Mucosa of descending colon (tissue), 3 donors: ENCODE measurements at regions not wholly inside any gene's neighbourhood (a gene's known extent, or its start where the extent isn't known, plus 50 kb on each side); places are given as distances from the start of the nearest gene placed in this dataset.

ENCODE experiments used
- ATAC-seq: fragments of 200-7000 bp; cut with Tn5 transposase; one replicate; pipeline ENCODE4 v1.9.1; 2020; ENCODE audit warnings: mild to moderate bottlenecking, moderate library complexity
- DNase-seq, 3 donors: peaks; one replicate each; pipeline ENCODE4 v3.0.0-alpha.2; 2020
- H3K36me3 ChIP-seq: fragments of 200-600 bp; one replicate; pipeline ENCODE4 v1.8.0; 2021; ENCODE audit warnings: low read depth, mild to moderate bottlenecking
- H3K4me1 ChIP-seq: fragments of 200-600 bp; one replicate; pipeline ENCODE4 v1.8.0; 2021; ENCODE audit warnings: low read depth, mild to moderate bottlenecking
- H3K4me3 ChIP-seq: fragments of 200-600 bp; one replicate; pipeline ENCODE4 v1.8.0; 2021; ENCODE audit warnings: mild to moderate bottlenecking
- H3K9me3 ChIP-seq: fragments of 200-600 bp; one replicate; pipeline ENCODE4 v1.8.0; 2021; ENCODE audit warnings: mild to moderate bottlenecking
- intact Hi-C, 2 donors: fragments of 100-400 bp; cut with DNase I in 1 of 2; cut with micrococcal nuclease in 1 of 2; formaldehyde crosslinking; loops; one replicate each; pipeline versions ENCODE4 v1.11.0 to v1.11.1; 2022; cut with DNase I, micrococcal nuclease
- TF ChIP-seq, protein P1 (sequence below): fragments of 200-600 bp; IDR thresholded peaks from one replicate; pipeline ENCODE4 v1.8.0; 2022; ENCODE audit warnings: antibody characterized with exemption, mild to moderate bottlenecking
- donor health status: DM: no; HTN: no; CAD: no; lungs with moderate emphysema.
- donor health status: DM: no; HTN: no; CAD: no.
- donor health status: DM: no; HTN: yes; CAD: no.

- H3K4me3 ChIP-seq = no peak overlapping the region
- intact Hi-C loops = no loop called here
- H3K36me3 ChIP-seq = no peaks in the 10 kb centered on the region
- no peaks in the 10 kb centered on the region for H3K4me1 ChIP-seq
- TF ChIP-seq, protein P1, sequence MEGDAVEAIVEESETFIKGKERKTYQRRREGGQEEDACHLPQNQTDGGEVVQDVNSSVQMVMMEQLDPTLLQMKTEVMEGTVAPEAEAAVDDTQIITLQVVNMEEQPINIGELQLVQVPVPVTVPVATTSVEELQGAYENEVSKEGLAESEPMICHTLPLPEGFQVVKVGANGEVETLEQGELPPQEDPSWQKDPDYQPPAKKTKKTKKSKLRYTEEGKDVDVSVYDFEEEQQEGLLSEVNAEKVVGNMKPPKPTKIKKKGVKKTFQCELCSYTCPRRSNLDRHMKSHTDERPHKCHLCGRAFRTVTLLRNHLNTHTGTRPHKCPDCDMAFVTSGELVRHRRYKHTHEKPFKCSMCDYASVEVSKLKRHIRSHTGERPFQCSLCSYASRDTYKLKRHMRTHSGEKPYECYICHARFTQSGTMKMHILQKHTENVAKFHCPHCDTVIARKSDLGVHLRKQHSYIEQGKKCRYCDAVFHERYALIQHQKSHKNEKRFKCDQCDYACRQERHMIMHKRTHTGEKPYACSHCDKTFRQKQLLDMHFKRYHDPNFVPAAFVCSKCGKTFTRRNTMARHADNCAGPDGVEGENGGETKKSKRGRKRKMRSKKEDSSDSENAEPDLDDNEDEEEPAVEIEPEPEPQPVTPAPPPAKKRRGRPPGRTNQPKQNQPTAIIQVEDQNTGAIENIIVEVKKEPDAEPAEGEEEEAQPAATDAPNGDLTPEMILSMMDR = no peak
- ATAC-seq (no peak), DNase-seq (no peak)
- no peaks in the 10 kb centered on the region for H3K9me3 ChIP-seq
These were observed 276.6 kb upstream of the ZPLD1 start for GRCh38 chr3:102158080-102158740.

- Histone ChIP-seq H3K4me3 (no peak overlapping the region), H3K4me1 (no peaks in the 10 kb centered on the region), H3K36me3 (no peaks in the 10 kb centered on the region), H3K9me3 (no peaks in the 10 kb centered on the region)
- TF ChIP-seq, protein P1 = no peak
- intact Hi-C loops = no loop called here
- no peak for DNase-seq
- no peak for ATAC-seq
These were observed 274.9 kb upstream of the ZPLD1 start for GRCh38 chr3:102159810-102160451.

- DNase-seq (no peak), ATAC-seq (no peak)
- Histone ChIP-seq H3K4me3 (no peak overlapping the region), H3K9me3 (no peaks in the 10 kb centered on the region), H3K36me3 (no peaks in the 10 kb centered on the region), H3K4me1 (no peaks in the 10 kb centered on the region)
- TF ChIP-seq, protein P1 = no peak
- intact Hi-C loops = no loop called here
These were observed 273.3 kb upstream of the ZPLD1 start for GRCh38 chr3:102161384-102162006.

GRCh38 chr3:102162251-102162650, 272.6 kb upstream of the ZPLD1 start:
- Histone ChIP-seq H3K4me1 (no peaks in the 10 kb centered on the region), H3K9me3 (no peaks in the 10 kb centered on the region), H3K36me3 (no peaks in the 10 kb centered on the region), H3K4me3 (no peak overlapping the region)
- DNase-seq (no peak), ATAC-seq (no peak)
- intact Hi-C loops = no loop called here
- TF ChIP-seq, protein P1 = no peak

- intact Hi-C loops = no loop called here
- DNase-seq (no peak), ATAC-seq (no peak)
- no peaks in the 10 kb centered on the region for H3K9me3 ChIP-seq
- H3K4me1 ChIP-seq = no peaks in the 10 kb centered on the region
- TF ChIP-seq, protein P1 = no peak
- no peak overlapping the region for H3K4me3 ChIP-seq
- H3K36me3 ChIP-seq = no peaks in the 10 kb centered on the region
These were observed 271.6 kb upstream of the ZPLD1 start for GRCh38 chr3:102163039-102163817.
